LNCaP clone FGC (cell line): ENCODE measurements at regions not wholly inside any gene's neighbourhood (a gene's known extent, or its start where the extent isn't known, plus 50 kb on each side); places are given as distances from the start of the nearest gene placed in this dataset.

Source experiments
- DNase-seq: peaks from one replicate; pipeline ENCODE4 v3.0.0-alpha.2; 2011; ENCODE audit warnings: low read depth
- H3K4me3 ChIP-seq: 2 replicates; pipeline ENCODE4 v1.5.1; 2011; ENCODE audit warnings: mild to moderate bottlenecking, low read depth, low read length, control low read depth
- TF ChIP-seq, protein P1 (sequence below): IDR thresholded peaks from 2 replicates; pipeline ENCODE4 v1.5.1; 2012; ENCODE audit warnings: mild to moderate bottlenecking; ENCODE audit not compliant: control insufficient read depth, insufficient read depth; ENCODE audit errors: extremely low read depth

DNA sequence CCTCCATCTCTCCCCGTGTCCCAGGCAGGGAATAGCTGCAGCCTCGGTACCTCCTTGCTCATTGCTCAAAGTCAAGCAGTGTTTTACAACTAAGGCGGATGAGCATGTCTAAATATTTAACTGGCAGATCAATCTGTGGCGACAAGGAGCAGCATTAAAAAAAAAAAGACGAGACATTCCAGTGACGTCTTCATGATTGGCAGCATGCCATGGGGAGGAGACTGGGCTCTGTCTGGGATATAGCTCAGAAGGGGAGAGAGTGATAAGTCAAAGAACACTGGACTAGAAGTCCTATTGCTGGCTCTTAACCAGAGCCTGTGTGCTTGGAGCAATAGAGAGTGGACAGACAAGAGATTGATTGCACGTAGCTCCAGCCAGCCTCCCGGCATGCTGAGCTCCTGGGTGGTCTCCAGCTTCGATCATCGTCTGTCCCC lies 287.5 kb upstream of the PODXL start:
- peak; percentile 75 for DNase-seq
- TF ChIP-seq, protein P1, sequence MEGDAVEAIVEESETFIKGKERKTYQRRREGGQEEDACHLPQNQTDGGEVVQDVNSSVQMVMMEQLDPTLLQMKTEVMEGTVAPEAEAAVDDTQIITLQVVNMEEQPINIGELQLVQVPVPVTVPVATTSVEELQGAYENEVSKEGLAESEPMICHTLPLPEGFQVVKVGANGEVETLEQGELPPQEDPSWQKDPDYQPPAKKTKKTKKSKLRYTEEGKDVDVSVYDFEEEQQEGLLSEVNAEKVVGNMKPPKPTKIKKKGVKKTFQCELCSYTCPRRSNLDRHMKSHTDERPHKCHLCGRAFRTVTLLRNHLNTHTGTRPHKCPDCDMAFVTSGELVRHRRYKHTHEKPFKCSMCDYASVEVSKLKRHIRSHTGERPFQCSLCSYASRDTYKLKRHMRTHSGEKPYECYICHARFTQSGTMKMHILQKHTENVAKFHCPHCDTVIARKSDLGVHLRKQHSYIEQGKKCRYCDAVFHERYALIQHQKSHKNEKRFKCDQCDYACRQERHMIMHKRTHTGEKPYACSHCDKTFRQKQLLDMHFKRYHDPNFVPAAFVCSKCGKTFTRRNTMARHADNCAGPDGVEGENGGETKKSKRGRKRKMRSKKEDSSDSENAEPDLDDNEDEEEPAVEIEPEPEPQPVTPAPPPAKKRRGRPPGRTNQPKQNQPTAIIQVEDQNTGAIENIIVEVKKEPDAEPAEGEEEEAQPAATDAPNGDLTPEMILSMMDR, result no peak
- no peak overlapping the region for H3K4me3 ChIP-seq

DNA sequence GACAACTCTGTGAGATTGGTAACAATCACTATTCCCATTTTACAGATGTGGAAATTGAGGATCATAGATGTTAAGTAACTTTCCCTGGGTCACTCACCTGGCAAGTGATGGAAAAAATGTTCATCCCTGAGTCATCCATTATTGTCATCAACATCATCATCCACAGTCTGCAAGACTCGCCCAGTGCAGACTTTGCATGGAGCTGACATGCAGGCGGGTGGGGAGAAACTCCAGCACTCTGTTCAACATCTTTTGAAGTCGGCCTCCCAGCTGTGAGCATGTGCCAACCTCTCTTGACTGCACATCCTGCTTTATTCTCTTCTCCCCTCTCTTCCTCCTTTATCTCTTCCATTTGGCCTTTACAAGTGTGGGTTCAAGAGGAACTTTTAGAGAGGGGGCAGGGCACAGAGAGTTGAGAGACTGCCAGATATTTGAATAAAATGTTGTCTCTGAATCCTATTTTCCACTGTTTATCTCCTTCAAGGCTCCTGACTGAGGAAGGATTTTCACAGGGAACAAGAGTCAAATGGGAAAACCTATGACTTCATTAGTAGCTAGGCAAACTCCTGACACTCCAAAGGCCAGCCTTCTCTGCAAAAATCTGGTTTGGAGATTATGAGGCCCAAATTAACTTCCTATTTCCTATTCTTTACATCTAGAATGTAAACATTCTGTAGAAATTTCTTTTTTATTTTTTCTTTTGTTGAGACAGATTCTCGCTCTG lies 283.7 kb upstream of the PODXL start:
- DNase-seq, result no peak
- TF ChIP-seq, protein P1, result no peak
- no peak overlapping the region for H3K4me3 ChIP-seq

DNA sequence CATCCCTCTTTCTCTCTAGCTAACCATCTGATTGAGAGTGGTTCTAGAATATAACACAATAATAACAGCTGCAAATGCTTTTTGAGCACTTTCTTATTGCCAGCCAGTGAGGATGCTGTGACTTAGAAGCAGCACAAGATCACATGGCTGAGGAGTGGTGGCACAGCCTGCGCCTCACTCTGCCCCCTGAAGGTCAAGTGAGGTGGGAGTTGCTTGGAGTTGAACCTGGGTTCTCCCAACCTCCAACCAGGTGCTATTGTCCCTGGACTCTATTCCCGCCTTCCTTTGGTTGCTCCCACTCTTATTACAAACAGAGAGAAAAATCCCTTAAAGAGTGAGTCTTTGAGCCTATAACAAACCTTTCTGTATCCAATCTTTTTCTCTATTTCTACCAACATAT lies 280.3 kb upstream of the PODXL start:
- no peak overlapping the region for H3K4me3 ChIP-seq
- no peak for DNase-seq
- TF ChIP-seq, protein P1, result no peak

DNA sequence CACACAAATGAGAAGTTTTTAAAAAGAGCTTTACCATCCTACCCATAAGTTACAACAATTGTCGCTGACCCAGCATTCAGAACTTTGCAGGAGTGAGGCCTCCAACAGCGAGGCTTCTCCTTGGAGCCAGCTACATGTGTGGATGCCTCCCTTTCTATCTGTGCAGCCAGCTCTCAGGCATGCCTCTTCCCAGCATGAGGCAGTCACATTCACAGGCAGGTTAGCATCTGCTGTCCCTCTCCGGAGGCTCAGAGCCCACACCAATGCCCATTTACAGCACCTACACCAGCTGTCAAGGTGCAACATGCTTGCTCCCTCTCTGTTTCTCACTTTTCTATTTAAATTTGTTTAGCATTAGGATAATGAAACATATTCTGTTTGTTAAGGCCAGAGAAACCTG lies 278.7 kb upstream of the PODXL start:
- DNase-seq, result no peak
- H3K4me3 ChIP-seq, result no peak overlapping the region
- TF ChIP-seq, protein P1, result no peak

DNA sequence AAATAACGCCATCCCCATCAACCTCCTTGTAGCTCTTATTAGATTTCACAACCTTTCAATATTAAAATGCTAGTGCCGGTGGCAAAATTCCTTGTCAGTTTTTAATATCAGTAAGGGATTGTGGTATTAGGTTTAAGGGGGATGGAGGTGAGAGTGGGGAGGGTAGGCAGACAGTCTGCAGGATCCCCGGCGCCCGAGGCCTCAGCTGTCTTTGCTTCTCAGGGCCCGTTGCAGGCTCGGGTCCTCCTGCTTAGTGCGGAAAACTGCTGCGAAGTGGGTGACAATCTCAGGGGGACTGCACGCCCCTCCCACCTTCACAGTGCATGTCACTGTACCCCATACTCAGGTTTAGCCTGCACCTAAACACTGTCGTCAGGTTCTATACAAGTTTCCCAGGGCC lies 274.3 kb upstream of the PODXL start:
- TF ChIP-seq, protein P1, result no peak
- DNase-seq, result no peak
- H3K4me3 ChIP-seq, result no peak overlapping the region

DNA sequence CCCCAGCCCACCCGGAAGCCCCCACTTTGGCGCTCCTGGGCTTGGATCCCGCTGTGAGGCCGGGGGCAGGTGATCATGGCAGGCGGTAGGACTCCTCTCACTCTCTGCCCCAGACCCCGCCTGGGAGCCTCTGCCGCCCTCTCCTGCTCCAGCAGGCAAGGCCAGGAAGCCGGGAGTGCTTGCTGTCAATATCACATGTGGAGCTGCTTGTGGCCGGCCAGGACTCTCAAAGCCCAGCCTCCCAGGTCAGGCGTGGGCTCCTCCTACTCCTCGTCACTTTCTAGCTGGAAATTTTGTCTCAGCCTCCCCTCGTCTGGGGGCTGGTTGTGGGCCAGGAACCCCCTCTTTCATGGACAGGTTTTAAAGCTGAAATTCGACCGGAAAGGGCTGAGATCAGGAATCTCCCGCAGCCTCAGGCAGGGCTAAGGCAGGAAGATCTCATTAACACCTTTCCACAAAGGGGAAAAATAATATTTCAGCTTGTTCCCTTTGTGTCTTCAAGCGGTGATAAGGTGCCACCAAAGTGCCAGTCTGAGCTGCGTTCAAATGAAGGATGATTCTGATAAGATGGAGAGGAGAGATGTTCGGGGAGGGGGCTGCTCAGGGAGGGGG lies 273.6 kb upstream of the PODXL start:
- TF ChIP-seq, protein P1, result 0 out of 2 replicates have a peak, but pooled peaks have one; percentile 7
- no peak overlapping the region for H3K4me3 ChIP-seq
- DNase-seq, result no peak

DNA sequence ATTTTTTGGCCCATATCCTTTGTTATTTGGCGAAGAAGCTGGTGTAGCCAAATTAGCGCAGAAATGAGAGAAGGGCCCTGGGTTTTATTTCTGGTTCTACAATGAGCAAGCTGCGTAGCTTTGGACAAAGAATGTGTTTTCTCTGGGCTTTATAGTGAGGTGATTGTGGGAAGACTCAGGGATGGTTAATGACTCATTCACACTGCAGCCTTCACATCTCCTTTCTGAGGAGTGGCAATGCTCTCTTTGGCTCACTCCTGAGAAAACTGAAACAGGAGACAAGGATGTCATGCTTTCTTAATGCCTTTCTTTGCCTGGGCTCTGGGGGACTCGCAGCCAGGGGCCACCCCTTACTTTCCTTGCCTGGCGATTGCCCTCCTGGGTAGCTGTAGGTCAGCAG lies 271.0 kb upstream of the PODXL start:
- TF ChIP-seq, protein P1, result no peak
- no peak for DNase-seq

More for the DNA sequence above, 271.0 kb upstream of the PODXL start:
- no peak overlapping the region for H3K4me3 ChIP-seq
